ENCODE measurements at regions not wholly inside any gene's neighbourhood (a gene's known extent, or its start where the extent isn't known, plus 50 kb on each side); places are given as distances from the start of the nearest gene placed in this dataset.

DNA sequence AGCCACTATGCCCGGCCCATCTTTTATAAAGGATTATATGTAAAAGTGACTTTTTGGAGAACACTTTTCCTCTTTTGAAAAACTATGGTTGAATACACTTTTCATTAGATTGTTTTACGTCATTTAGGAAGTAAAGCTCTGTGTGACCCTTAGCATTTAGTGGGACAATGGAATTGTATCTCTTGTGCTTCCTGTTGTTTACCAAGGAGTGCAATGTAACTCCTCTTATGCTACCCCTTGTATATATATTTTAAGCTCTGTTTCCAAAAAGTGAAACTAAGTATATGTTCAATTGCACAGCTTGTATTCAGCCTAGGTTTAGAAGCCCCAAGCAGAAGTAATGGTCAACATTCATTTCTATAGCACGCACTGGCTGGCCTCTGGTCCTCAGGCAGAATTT is 183.1 kb upstream of the CITED2 start:
- DNase-seq = no peak
- Histone ChIP-seq H3K4me1 (no peaks in the 10 kb centered on the region), H3K27ac (no peak overlapping the region), H3K27me3 (no peaks in the 10 kb centered on the region), H3K36me3 (ENCODE audit: low read depth, missing control alignments) (no peaks in the 10 kb centered on the region), H3K4me3 (no peak overlapping the region), H3K9me3 (no peaks in the 10 kb centered on the region)
- intact Hi-C loops (cut with DNase I; ENCODE audit: low total_unique reads) = no loop called here
- WGBS, 2 donors = 63 to 82% methylated on average over 3 of the region's 3 CpGs
- TF ChIP-seq POLR2A (IDR thresholded peaks at IDR 0.05) = no peak
- TF ChIP-seq, protein P1, sequence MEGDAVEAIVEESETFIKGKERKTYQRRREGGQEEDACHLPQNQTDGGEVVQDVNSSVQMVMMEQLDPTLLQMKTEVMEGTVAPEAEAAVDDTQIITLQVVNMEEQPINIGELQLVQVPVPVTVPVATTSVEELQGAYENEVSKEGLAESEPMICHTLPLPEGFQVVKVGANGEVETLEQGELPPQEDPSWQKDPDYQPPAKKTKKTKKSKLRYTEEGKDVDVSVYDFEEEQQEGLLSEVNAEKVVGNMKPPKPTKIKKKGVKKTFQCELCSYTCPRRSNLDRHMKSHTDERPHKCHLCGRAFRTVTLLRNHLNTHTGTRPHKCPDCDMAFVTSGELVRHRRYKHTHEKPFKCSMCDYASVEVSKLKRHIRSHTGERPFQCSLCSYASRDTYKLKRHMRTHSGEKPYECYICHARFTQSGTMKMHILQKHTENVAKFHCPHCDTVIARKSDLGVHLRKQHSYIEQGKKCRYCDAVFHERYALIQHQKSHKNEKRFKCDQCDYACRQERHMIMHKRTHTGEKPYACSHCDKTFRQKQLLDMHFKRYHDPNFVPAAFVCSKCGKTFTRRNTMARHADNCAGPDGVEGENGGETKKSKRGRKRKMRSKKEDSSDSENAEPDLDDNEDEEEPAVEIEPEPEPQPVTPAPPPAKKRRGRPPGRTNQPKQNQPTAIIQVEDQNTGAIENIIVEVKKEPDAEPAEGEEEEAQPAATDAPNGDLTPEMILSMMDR (IDR thresholded peaks at IDR 0.05) = no peak

GRCh38 chr6:139556532-139556931 is 182.1 kb upstream of the CITED2 start:
- no peak overlapping the region for H3K27ac ChIP-seq
- no peak for TF ChIP-seq POLR2A (IDR thresholded peaks at IDR 0.05)
- TF ChIP-seq, protein P1 (IDR thresholded peaks at IDR 0.05) = no peak
- H3K4me1 ChIP-seq = no peaks in the 10 kb centered on the region
- H3K9me3 ChIP-seq = no peaks in the 10 kb centered on the region
- H3K27me3 ChIP-seq = no peaks in the 10 kb centered on the region
- no peak for DNase-seq
- no peak overlapping the region for H3K4me3 ChIP-seq
- intact Hi-C loops (cut with DNase I; ENCODE audit: low total_unique reads) = no loop called here
- no peaks in the 10 kb centered on the region for H3K36me3 ChIP-seq (ENCODE audit: low read depth, missing control alignments)

- Histone ChIP-seq H3K27me3 (no peaks in the 10 kb centered on the region), H3K9me3 (no peaks in the 10 kb centered on the region), H3K27ac (no peak overlapping the region), H3K4me3 (no peak overlapping the region), H3K4me1 (no peaks in the 10 kb centered on the region), H3K36me3 (ENCODE audit: low read depth, missing control alignments) (no peaks in the 10 kb centered on the region)
- no peak for DNase-seq
- intact Hi-C loops (cut with DNase I; ENCODE audit: low total_unique reads) = no loop called here
- TF ChIP-seq POLR2A (IDR thresholded peaks at IDR 0.05) = no peak
- TF ChIP-seq, protein P1 (IDR thresholded peaks at IDR 0.05) = no peak
- 78 to 79% methylated on average over 7 of the region's 7 CpGs for WGBS, 2 donors
These were observed 179.5 kb upstream of the CITED2 start for GRCh38 chr6:139553916-139554315.

- intact Hi-C loops (cut with DNase I; ENCODE audit: low total_unique reads) = no loop called here
- TF ChIP-seq, protein P1 (IDR thresholded peaks at IDR 0.05) = no peak
- TF ChIP-seq POLR2A (IDR thresholded peaks at IDR 0.05) = no peak
- H3K4me3 ChIP-seq = no peak overlapping the region
- H3K27me3 ChIP-seq = no peaks in the 10 kb centered on the region
- no peaks in the 10 kb centered on the region for H3K36me3 ChIP-seq (ENCODE audit: low read depth, missing control alignments)
- peaks cover 5% of the 10 kb centered on the region for H3K4me1 ChIP-seq
- 80 to 88% methylated on average over 2 of the region's 2 CpGs for WGBS, 2 donors
- DNase-seq = no peak
- H3K9me3 ChIP-seq = no peaks in the 10 kb centered on the region
- no peak overlapping the region for H3K27ac ChIP-seq
These were observed 176.9 kb upstream of the CITED2 start for GRCh38 chr6:139551376-139551775.

GRCh38 chr6:139550361-139550760 is 175.9 kb upstream of the CITED2 start:
- H3K9me3 ChIP-seq = no peaks in the 10 kb centered on the region
- intact Hi-C loops (cut with DNase I; ENCODE audit: low total_unique reads) = no loop called here
- peaks cover 6% of the 10 kb centered on the region for H3K4me1 ChIP-seq
- no peak overlapping the region for H3K27ac ChIP-seq
- no peak overlapping the region for H3K4me3 ChIP-seq
- no peaks in the 10 kb centered on the region for H3K36me3 ChIP-seq (ENCODE audit: low read depth, missing control alignments)
- no peak for DNase-seq
- 89 to 95% methylated on average over 3 of the region's 3 CpGs for WGBS, 2 donors
- no peaks in the 10 kb centered on the region for H3K27me3 ChIP-seq
- TF ChIP-seq, protein P1 (IDR thresholded peaks at IDR 0.05) = no peak
- no peak for TF ChIP-seq POLR2A (IDR thresholded peaks at IDR 0.05)
